DMS114 treated with DMSO at 0.1 percent for 48 hours (cell line): ENCODE measurements at regions not wholly inside any gene's neighbourhood (a gene's known extent, or its start where the extent isn't known, plus 50 kb on each side); places are given as distances from the start of the nearest gene placed in this dataset.
"Not testable (repeated sequence)": the region's sequence is repeated elsewhere in the genome, so short reads cannot be mapped to it uniquely, and the experiment has no call there.

ENCODE experiments used
- DNase-seq: peaks from one replicate; lab custom pipeline; 2025; ENCODE audit not compliant: unreplicated experiment; lab: John Stamatoyannopoulos, UW

GRCh38 chr2:88920399-88920798 is 228.9 kb downstream of the RPIA start:
- DNase-seq: not testable (repeated sequence)

- no peak for DNase-seq
Measured at GRCh38 chr2:88924533-88924932, 233.1 kb downstream of the RPIA start.

- no peak for DNase-seq
Measured at GRCh38 chr2:88925770-88926462, 234.4 kb downstream of the RPIA start.

- no peak for DNase-seq
Measured at GRCh38 chr2:88927128-88927527, 235.7 kb downstream of the RPIA start.

GRCh38 chr2:88930659-88931058 is 239.2 kb downstream of the RPIA start:
- no peak for DNase-seq

GRCh38 chr2:88932686-88933085 is 241.2 kb downstream of the RPIA start:
- no peak for DNase-seq

GRCh38 chr2:88933091-88933490 is 241.6 kb downstream of the RPIA start:
- no peak for DNase-seq

- DNase-seq: peak; percentile 30
Measured at GRCh38 chr2:88933980-88934379, 242.5 kb downstream of the RPIA start.

- not testable (repeated sequence) for DNase-seq
Measured at GRCh38 chr2:88941178-88941577, 249.7 kb downstream of the RPIA start.

GRCh38 chr2:88942798-88943197 is 251.3 kb downstream of the RPIA start:
- DNase-seq: no peak

GRCh38 chr2:88949336-88949735 is 257.9 kb downstream of the RPIA start:
- no peak for DNase-seq

- no peak for DNase-seq
Measured at GRCh38 chr2:88950010-88950409, 258.5 kb downstream of the RPIA start.

GRCh38 chr2:88955607-88956006 is 264.1 kb downstream of the RPIA start:
- no peak for DNase-seq

GRCh38 chr2:88959480-88960204 is 268.2 kb downstream of the RPIA start:
- no peak for DNase-seq

GRCh38 chr2:88961323-88961722 is 269.9 kb downstream of the RPIA start:
- DNase-seq: not testable (repeated sequence)

- no peak for DNase-seq
Measured at GRCh38 chr2:88967844-88968243, 276.4 kb downstream of the RPIA start.

GRCh38 chr2:88978011-88978410 is 286.5 kb downstream of the RPIA start:
- not testable (repeated sequence) for DNase-seq

- not testable (repeated sequence) for DNase-seq
Measured at GRCh38 chr2:88978446-88978845, 287.0 kb downstream of the RPIA start.

GRCh38 chr2:88984079-88984478 is 292.6 kb downstream of the RPIA start:
- not testable (repeated sequence) for DNase-seq

- not testable (repeated sequence) for DNase-seq
Measured at GRCh38 chr2:88986721-88987330, 295.4 kb downstream of the RPIA start.

GRCh38 chr2:88988617-88989016 is 297.1 kb downstream of the RPIA start:
- DNase-seq: not testable (repeated sequence)

- not testable (repeated sequence) for DNase-seq
Measured at GRCh38 chr2:88992819-88993218, 301.3 kb downstream of the RPIA start.
